ENCODE measurements at regions not wholly inside any gene's neighbourhood (a gene's known extent, or its start where the extent isn't known, plus 50 kb on each side); places are given as distances from the start of the nearest gene placed in this dataset.

- TF ChIP-seq ZNF720 (CRISPR knock-in tag; IDR thresholded peaks at IDR 0.05): no peak
Measured at GRCh38 chr2:220999356-220999755, 572.7 kb downstream of the EPHA4 start (continued).

- no peak for TF ChIP-seq ZNF460 (CRISPR knock-in tag; IDR thresholded peaks at IDR 0.05; ENCODE audit: borderline replicate concordance)
- TF ChIP-seq RFX1 (IDR thresholded peaks at IDR 0.05): no peak
- TF ChIP-seq ZFP37 (CRISPR knock-in tag; IDR thresholded peaks at IDR 0.05; ENCODE audit: borderline replicate concordance): no peak
- TF ChIP-seq HIC2 (CRISPR knock-in tag; IDR thresholded peaks at IDR 0.05; ENCODE audit: low read depth): no peak
- no peak for TF ChIP-seq SMAD9 (CRISPR knock-in tag; IDR thresholded peaks at IDR 0.05)
- ChIA-PET POLR2A (no interaction called here), CTCF (ENCODE audit: low intra/inter-chr PET ratio, low total read pairs) (no interaction called here)
- no peak overlapping the region for H3K4me3 ChIP-seq (replicated peaks in 1 of 3; ENCODE audit: insufficient read depth in 1 of 3, low read depth in 2 of 3, low read length in 3 of 3)
- BruUV-seq (replicated peaks): no TSS peak
- H3K9me3 ChIP-seq (ENCODE audit: low read length): peaks cover 4% of the 10 kb centered on the region; the same call in 1 of the 2 replicates
- no peak for ATAC-seq
- no peaks in the 10 kb centered on the region for H4K20me1 ChIP-seq (ENCODE audit: insufficient read depth, low read length)
- no peak for FAIRE-seq
- no peaks in the 10 kb centered on the region for H3K36me3 ChIP-seq (replicated peaks in 1 of 2; ENCODE audit: control insufficient read depth in 1 of 2, insufficient read depth in 2 of 2, low read length in 2 of 2)
- H3K9ac ChIP-seq (ENCODE audit: insufficient read depth, low read depth, low read length): no peak overlapping the region
- no peak overlapping the region for H3K27ac ChIP-seq (ENCODE audit: extremely low read length, insufficient read depth, low read length)
- WGBS (ENCODE audit: low lambda C conversion rate): 25% methylated on average over 2 of the region's 2 CpGs
- no peak overlapping the region for H2AFZ ChIP-seq (ENCODE audit: low read length)
- no peak overlapping the region for H3K4me2 ChIP-seq (ENCODE audit: low read depth, low read length)
- no peak for DNase-seq (ENCODE audit: low spot score)
- intact Hi-C loops (cut with micrococcal nuclease; ENCODE audit: unreplicated experiment): no loop called here
- H3K27me3 ChIP-seq (ENCODE audit: control insufficient read depth in 1 of 2, insufficient read depth in 2 of 2, low read length in 2 of 2): no peaks in the 10 kb centered on the region
- H3K79me2 ChIP-seq (ENCODE audit: insufficient read depth, low read length): no peaks in the 10 kb centered on the region
- in situ Hi-C loops (cut with HindIII; ENCODE audit: extremely low pct_ligation_motif_present, low pct_unique_long_range_greater_than_20kb): no loop called here
- H3K4me1 ChIP-seq (ENCODE audit: insufficient read depth, low read length): no peaks in the 10 kb centered on the region
Measured at GRCh38 chr2:221001381-221001801, 570.7 kb downstream of the EPHA4 start.
